GM18867 (cell line): ENCODE measurements at regions not wholly inside any gene's neighbourhood (a gene's known extent, or its start where the extent isn't known, plus 50 kb on each side); places are given as distances from the start of the nearest gene placed in this dataset.
"Not testable (repeated sequence)": the region's sequence is repeated elsewhere in the genome, so short reads cannot be mapped to it uniquely, and the experiment has no call there.

ENCODE experiments used
- ATAC-seq: cut with Tn5 transposase; IDR thresholded peaks from one replicate; pipeline ENCODE4 v1.9.1; 2021; ENCODE audit warnings: mild to moderate bottlenecking, moderate library complexity; ENCODE audit not compliant: unreplicated experiment

GRCh38 chrX:74181976-74182375 is 122.0 kb upstream of the ZCCHC13 start:
- not testable (repeated sequence) for ATAC-seq

DNA sequence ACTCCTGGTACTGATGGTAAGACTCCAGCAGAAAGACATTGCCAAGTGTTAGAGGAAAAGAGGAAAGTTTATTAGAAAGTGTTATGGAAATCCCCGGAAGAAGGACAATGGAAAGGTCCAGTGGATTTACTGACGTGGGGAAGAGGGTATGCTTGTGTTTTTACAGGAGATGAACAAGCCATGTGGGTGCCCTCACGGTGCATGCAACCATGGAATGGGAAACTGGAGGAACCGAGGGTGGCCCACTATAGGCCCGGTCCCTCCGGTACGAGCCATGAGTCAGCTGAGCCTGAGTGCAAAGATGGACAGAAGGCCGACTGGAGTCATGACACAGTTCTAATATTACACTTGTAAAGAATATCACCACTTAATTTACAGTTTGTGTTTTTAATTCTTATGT is 123.3 kb upstream of the ZCCHC13 start:
- no peak for ATAC-seq

DNA sequence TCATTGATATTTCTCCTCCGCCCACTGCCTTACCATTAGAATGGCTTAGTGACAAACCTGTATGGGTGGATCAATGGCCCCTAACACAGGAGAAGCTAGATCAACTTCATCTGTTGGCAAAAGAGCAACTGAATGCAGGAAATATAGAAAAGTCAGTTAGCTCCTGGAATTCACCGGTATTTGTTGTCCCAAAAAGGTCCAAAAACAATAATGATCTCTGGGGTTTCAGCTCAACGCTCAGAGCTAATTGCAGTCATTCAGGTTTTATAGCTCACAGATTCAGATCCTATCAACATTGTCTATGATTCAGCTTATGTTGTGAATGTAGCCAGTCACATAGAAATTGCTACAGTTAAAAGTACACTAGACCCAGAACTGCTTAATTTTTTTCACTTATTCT is 124.0 kb upstream of the ZCCHC13 start:
- ATAC-seq = no peak

GRCh38 chrX:74179499-74179898 is 124.5 kb upstream of the ZCCHC13 start:
- no peak for ATAC-seq

DNA sequence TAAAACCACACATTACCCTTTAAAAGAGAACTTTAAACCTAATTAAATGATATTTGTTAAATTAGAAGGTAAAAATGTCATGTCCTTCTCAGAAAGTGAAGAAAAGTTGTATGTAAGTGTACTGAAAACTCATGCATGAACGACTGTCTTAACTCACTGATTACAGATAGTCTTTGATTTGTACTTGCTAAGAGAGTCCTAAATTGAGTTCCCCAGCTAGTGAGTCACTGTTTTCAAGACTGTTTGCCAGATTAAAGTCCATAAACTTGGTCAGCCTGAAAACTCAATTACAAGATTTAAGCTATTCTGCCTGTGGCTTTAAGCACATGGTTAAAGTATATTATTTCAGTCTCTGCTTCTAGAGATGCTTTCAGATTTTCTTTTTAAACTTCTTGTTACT is 124.9 kb upstream of the ZCCHC13 start:
- no peak for ATAC-seq

- ATAC-seq = no peak
Measured at GRCh38 chrX:74178536-74178935, 125.4 kb upstream of the ZCCHC13 start.

DNA sequence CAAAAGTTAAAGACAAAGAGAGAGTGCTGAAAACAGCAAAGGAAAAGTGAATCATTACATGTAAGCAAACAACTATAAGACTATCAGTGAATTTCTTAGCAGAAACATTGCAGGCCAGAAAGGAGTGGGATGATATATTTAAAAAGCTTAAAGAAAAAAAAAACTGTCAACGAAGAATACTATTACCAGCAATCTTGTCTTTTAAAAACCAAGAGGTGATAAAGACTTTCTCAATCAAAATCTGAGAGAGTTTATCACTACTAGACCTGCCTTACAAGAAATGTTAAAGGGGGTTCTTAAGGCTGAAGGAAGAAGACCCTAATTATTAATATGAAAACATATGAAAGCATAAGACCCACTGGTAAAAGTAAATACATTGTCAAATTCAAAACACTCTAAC is 132.5 kb upstream of the ZCCHC13 start:
- no peak for ATAC-seq

DNA sequence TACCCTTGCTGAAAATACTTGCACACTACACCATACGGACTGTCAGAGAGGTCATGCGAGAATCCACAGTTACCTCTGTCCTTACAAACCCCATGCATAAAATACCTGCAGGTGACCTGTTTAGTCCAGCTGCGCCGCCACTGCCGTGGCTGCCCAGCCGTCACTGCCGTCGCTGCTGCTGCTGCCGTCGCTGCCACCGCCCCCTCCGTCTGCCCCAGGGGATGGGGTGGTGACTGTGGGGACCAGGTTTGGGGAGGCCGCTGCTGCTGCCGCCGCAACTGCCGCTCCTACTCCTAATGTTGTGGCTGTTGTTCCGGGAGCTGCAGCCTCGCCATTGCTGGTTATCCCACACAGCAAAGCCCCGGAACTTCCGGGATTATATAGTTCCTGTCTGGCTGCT is 141.8 kb upstream of the ZCCHC13 start:
- ATAC-seq = no peak

DNA sequence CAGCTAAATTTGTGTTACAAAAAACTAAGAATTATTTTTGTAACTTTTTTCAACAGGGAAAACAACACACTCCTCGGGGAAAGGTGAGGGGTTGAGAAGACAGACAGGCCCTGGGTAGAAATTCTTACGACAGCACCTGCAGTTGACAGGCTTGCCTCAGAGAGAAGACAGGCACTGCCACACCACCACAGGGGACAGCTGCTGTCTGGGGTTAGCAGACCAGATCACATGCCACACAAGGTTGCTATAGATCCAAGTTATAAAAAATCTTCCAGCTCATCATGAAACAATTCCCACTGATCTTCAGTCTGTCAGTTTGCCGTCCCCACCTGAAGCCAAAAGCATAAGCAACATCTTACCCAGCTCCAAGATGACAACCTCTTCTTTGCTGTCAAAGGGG is 143.2 kb upstream of the ZCCHC13 start:
- ATAC-seq = no peak

- no peak for ATAC-seq
Measured at GRCh38 chrX:74160358-74160757, 143.6 kb upstream of the ZCCHC13 start.

GRCh38 chrX:74147439-74147838 is 156.5 kb upstream of the ZCCHC13 start:
- ATAC-seq = no peak

GRCh38 chrX:74138943-74139342 is 165.0 kb upstream of the ZCCHC13 start:
- no peak for ATAC-seq

DNA sequence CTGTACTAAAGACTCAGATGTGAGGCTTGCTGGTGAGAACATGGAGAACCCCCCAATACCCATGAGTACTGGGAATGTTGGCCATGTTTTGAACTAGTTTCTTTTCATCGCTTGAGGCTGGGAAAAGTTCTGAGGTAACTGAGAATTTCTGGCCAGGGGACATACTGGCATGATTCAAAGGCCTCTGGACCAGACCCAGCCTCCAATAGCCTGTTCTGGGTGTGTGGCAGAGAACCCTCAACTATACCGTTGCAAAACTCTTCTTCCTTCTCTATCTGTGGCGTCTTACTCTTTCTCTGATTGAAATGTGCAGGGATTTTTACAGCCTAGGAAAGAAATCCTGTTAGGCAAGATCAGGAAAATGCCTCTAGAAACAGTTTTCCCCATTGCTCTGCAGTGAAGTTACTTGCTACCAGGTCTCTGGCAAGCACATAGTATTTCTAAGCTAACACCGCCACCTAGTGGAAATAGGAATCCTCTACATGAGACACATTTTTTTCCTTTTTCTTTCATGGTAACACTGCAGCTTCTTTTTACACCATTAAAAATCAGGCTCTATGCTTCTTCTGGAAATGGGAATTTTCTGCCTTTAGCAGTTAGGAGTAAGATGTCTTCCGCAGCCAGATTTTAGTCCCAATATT is 170.7 kb upstream of the ZCCHC13 start:
- ATAC-seq = peak; percentile 90

DNA sequence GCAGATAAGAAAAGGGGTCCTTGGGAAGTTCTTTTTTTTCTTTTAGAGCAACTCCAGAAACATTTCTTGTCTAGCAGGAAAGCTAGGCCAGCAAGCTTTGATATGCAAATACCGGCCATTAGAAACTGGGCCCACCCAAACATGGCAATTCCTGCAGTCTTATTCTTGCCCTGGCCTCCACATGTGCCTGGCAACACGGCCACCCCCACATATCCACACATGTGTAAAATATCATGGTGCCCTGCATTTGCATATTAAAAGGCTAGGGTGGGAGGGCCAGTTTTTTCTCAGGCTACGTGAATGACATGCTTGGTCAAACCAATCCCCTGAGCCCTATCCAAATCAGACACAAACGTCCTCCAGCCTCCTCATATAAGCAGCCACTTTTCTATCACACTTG is 171.7 kb upstream of the ZCCHC13 start:
- ATAC-seq = no peak

GRCh38 chrX:74119016-74119910 is 184.7 kb upstream of the ZCCHC13 start:
- no peak for ATAC-seq

DNA sequence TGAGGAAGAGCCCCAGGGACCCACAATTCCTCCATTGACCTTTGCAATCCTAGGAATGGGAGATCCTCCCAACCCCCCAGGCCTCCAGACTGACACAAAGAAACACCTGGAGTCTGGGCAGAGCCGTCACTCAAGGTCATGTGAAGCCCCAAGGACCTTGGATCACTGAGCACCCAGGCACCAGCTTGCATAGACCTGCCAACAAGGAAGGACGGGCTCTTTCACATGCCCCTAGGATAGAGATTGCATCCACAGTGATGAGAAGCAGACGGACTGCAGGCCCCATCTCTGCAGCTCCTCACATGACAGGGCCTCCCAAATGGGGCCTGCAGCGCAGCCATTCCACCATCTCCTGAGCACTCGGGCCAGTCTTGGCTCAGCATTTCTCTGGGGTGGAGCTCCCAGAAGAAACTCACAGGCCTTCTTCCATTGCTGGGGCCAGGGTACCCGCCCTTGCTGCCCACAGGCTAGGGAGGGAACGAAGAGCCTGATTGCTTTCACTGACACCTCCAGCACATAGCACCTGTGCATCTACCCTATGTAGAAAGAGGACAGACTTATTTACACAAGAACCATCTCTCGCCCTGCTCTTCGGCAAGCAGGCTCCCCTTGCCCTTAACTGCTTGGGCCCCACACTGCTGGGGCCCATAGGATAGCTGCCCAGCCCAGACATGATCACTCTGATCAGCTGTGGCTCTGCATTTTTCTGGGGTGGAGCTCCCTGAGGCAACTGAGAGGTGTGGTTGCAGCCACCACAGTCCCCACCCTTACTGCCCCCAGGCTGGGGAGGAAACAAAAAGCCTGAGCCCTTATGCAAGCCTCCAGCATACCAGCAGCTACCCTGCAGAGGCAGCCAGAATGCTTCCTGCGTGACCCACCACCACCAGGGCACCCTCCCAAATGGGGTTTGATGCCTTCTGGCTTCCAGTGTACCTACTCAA is 185.7 kb upstream of the ZCCHC13 start:
- ATAC-seq = no peak

DNA sequence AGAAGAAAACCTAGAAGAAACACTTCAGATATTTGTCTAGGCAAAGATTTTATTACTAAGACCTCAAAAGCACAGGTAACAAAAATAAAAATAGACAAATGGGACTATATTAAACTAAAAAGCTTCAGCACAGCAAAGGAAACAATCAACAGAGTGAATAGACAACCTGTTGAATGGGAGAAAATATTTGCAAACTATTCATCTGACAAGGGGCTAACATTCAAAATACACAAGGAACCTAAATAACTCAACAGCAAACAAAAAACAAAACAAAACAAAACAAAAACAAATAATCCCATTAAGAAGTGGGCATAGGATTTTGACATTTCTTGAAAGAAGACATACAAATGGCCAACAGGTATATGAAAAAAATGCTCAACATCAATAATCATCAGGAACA is 192.7 kb upstream of the ZCCHC13 start:
- no peak for ATAC-seq

GRCh38 chrX:74107666-74108065 is 196.3 kb upstream of the ZCCHC13 start:
- no peak for ATAC-seq

GRCh38 chrX:74104356-74105015 is 199.5 kb upstream of the ZCCHC13 start:
- no peak for ATAC-seq

GRCh38 chrX:74098407-74098806 is 205.6 kb upstream of the ZCCHC13 start:
- ATAC-seq = not testable (repeated sequence)

DNA sequence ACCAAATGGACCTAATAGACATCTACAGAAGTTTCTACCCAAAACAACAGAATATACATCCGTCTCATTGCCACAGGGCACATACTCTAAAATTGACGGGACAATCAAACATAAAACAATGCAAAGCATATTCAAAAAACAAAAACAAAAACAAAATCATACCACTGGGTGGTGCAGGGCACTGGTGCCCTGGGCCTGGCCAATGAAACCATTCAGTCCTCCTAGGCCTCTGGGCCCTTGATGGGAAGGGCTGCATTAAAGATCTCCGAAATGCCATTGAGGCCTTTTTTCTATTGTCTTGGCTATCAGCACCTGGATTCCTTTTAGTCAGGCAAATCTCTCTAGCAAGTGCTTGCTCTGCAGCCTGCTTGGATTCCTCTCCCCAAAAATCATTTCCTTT is 213.9 kb upstream of the ZCCHC13 start:
- ATAC-seq = no peak
